IgD-negative memory B cell (primary cell): ENCODE measurements at regions not wholly inside any gene's neighbourhood (a gene's known extent, or its start where the extent isn't known, plus 50 kb on each side); places are given as distances from the start of the nearest gene placed in this dataset.
"Not testable (repeated sequence)": the region's sequence is repeated elsewhere in the genome, so short reads cannot be mapped to it uniquely, and the experiment has no call there.

Experiments
- H3K27ac Mint-ChIP-seq, 3 donors: one replicate each; pipeline ENCODE4 v1.8.0; 2020 to 2022; ENCODE audit warnings: mild to moderate bottlenecking in 3 of 3, mixed read lengths in 3 of 3, moderate library complexity in 1 of 3
- H3K27me3 Mint-ChIP-seq: one replicate; pipeline ENCODE4 v1.8.0; 2021; ENCODE audit warnings: mixed read lengths
- H3K36me3 Mint-ChIP-seq: one replicate; pipeline ENCODE4 v1.8.0; 2020; ENCODE audit warnings: mild to moderate bottlenecking, mixed read lengths
- H3K4me1 Mint-ChIP-seq, 3 donors: one replicate each; pipeline ENCODE4 v1.8.0; 2020 to 2022; ENCODE audit warnings: mixed read lengths in 3 of 3, mild to moderate bottlenecking in 1 of 3
- H3K4me3 Mint-ChIP-seq, 4 donors: one replicate each; pipeline ENCODE4 v1.8.0; 2020 to 2022; ENCODE audit warnings: mild to moderate bottlenecking in 4 of 4, mixed read lengths in 4 of 4, moderate library complexity in 3 of 4
- H3K9me3 Mint-ChIP-seq, 3 donors: one replicate each; pipeline ENCODE4 v1.8.0; 2020 to 2021; ENCODE audit warnings: mixed read lengths in 3 of 3, mild to moderate bottlenecking in 1 of 3

DNA sequence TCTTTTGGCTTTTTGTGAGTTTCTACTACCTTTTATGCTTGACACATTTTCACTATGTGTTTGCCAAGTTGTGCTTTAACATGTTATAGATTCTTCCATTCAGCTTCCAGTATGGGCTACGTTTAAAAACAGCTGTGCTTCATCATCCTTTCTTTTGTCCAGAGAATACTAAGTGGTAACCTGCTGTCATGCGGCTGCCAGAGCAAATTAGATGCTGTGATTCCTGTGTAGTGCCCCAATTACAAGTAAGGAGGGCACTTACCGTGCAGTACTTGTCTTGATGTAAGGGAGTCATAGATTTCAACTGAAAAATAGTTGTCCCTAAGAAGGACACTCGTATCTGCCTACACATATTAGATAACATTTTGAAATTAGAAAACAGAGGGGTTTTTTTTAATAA is 531.8 kb upstream of the GALNTL6 start:
- Mint-ChIP-seq H3K4me1 (no peaks in the 10 kb centered on the region), H3K27ac (no peak overlapping the region), H3K4me3 (no peak overlapping the region), H3K9me3 (no peaks in the 10 kb centered on the region), H3K27me3 (no peaks in the 10 kb centered on the region), H3K36me3 (no peaks in the 10 kb centered on the region)

DNA sequence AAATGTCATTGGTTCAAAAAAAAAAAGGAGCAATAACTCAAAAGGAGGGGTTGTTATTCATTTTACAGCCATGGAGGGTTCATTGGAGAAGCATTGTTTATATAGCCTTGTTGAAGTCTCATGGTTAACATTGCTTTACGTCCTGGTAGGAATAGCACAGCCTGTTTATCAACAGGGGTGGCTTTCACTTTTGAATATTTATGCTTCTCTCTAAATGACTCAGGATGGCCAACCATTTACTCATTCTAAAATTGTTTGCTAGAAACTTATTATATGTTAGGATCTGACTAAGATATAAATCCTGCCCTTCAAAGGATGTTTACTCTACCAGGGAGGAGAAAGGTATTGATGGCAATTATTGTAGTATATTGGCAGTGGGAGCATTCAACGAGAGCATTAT is 534.1 kb upstream of the GALNTL6 start:
- no peak overlapping the region for H3K4me3 Mint-ChIP-seq
- H3K4me1 Mint-ChIP-seq = no peaks in the 10 kb centered on the region
- no peaks in the 10 kb centered on the region for H3K9me3 Mint-ChIP-seq
- no peak overlapping the region for H3K27ac Mint-ChIP-seq
- H3K27me3 Mint-ChIP-seq = no peaks in the 10 kb centered on the region
- H3K36me3 Mint-ChIP-seq = no peaks in the 10 kb centered on the region

DNA sequence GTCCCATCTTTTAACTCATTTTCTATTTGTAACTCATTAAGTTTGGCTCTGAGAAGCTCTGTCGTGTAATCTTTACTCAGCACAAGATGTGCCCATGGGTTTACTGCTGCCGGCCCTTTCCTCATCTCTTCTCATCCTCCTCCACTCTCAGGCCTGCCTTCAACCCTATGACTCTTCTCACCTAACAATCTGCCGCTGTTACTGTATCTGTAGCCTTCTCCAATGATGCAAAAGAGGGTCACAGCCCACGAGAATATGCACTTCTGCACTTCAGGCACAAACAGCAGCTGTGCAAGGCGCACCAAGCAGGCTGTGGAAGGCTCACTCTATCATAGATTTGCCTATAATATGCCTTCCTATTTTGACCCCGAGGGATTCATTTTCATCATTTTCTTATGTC is 546.5 kb upstream of the GALNTL6 start:
- Mint-ChIP-seq H3K27ac (no peak overlapping the region), H3K4me3 (no peak overlapping the region), H3K36me3 (no peaks in the 10 kb centered on the region), H3K9me3 (peaks cover 0 to 3% (median 0%) of the 10 kb centered on the region in 3 donors), H3K27me3 (no peaks in the 10 kb centered on the region), H3K4me1 (no peaks in the 10 kb centered on the region)

DNA sequence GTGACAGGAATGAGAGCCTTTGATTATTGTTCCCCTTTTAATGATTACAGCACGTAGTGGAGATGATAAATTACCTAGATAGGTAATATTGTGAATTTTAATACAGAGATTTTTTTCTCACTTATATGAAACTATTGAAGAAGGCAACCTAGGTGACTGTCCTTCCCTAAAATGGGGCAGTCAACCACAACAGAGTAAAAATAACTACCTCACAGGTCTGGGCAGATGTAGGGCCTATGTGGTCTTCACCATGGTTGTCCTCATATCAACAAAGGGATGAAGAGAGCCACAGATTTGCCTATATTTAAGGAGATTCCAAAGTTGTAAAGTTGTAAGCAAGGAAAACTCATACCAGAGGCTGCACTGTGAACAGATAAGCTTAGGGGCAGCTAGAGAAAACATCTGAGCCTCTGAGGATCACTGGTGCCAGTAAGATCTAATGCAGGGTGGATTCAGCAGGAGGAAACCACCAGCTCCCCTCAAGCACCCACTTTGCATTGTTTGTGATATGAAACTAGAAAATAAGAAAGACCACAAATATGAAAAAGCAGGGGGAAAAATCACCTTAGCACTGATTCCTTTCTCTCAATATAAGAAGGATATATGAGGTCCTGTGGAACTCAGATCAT is 547.9 kb upstream of the GALNTL6 start:
- H3K4me1 Mint-ChIP-seq = no peaks in the 10 kb centered on the region
- H3K9me3 Mint-ChIP-seq = peaks cover 0 to 3% (median 0%) of the 10 kb centered on the region in 3 donors
- H3K4me3 Mint-ChIP-seq = no peak overlapping the region
- H3K27ac Mint-ChIP-seq = no peak overlapping the region
- no peaks in the 10 kb centered on the region for H3K27me3 Mint-ChIP-seq
- H3K36me3 Mint-ChIP-seq = no peaks in the 10 kb centered on the region

DNA sequence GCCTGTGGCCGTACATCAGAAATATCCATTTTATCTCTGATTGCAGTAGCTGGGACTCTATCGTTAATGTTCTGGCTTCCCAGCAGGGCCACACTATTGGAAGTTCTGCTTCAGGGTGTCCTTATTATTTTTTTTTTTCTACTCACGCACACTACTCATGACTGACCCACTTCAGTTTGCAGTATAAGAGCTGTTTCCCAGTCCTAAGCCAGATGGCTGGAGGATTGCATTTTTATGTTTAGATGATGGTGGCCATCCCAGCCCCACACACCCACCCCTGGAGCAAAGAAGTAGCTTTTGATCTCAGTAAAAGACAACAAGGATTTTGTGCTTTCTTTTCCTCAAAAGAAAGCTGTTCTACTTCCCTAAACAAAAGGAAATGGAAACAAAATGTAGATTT is 557.0 kb upstream of the GALNTL6 start:
- H3K4me1 Mint-ChIP-seq = no peaks in the 10 kb centered on the region
- peaks cover 0 to 4% (median 3%) of the 10 kb centered on the region in 3 donors for H3K9me3 Mint-ChIP-seq
- no peaks in the 10 kb centered on the region for H3K27me3 Mint-ChIP-seq
- H3K27ac Mint-ChIP-seq = no peak overlapping the region
- H3K4me3 Mint-ChIP-seq = no peak overlapping the region
- H3K36me3 Mint-ChIP-seq = no peaks in the 10 kb centered on the region

DNA sequence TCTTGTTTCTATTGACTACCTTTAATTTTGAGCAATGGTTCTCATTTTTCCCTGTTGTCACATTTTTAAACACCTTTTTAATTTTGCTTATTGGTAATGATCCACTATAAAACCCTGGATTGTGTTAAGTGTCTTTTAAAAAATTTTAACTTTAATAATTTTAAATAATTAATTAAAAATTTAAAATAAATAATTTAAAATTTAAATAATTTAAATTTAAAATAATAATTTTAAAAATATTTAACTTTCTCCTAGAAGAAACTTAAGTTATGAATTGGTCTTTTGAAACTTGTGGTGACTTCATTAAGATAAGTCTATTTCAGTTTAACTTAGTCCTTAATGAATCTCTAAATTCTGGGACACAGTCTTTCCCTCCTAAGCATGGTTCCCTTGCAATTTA is 566.3 kb upstream of the GALNTL6 start:
- H3K36me3 Mint-ChIP-seq = no peaks in the 10 kb centered on the region

DNA sequence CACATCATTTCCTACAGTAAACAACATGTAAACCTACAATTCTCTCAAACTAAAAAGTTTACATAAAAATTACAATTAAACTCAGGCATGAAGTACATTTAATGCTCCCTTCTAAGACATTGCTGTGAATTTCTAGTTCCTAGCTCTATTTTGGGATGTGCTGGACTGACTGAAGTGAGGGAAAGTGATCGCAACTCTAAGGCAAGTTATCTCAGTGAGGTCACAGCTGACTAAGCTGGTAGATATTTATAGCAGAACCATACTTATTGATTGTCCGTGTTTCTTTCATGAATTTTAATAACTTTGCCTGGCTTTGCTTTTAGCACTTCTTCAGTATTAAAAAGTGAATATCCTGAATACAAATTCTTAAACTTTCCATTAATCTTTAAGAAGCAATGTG is 570.4 kb upstream of the GALNTL6 start:
- Mint-ChIP-seq H3K4me1 (no peaks in the 10 kb centered on the region), H3K27ac (no peak overlapping the region), H3K9me3 (peaks cover 0 to 2% (median 0%) of the 10 kb centered on the region in 3 donors), H3K27me3 (no peaks in the 10 kb centered on the region), H3K4me3 (no peak overlapping the region), H3K36me3 (no peaks in the 10 kb centered on the region)

More for the DNA sequence above, 566.3 kb upstream of the GALNTL6 start:
- Mint-ChIP-seq H3K27ac (no peak overlapping the region), H3K27me3 (no peaks in the 10 kb centered on the region), H3K4me1 (no peaks in the 10 kb centered on the region), H3K4me3 (no peak overlapping the region), H3K9me3 (peaks cover 0 to 6% (median 2%) of the 10 kb centered on the region in 3 donors)

DNA sequence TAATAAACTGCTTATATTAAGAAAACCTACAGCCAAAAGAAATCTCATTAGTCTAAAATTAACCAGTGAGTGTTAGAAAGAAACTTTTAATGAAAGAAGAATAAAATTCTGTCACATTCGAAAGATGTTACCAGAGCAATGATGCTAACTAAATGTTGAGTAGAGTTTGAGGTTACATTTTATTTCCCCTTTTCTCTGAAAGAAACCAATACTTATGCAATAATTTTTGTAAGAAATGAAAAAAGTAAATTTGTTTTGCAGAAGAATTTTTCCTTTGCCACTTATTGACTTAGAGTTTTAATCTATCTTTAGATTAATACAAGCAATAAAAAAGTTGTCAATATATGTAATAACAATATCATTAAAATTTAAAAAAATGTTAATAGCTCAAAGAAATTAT is 574.0 kb upstream of the GALNTL6 start:
- no peaks in the 10 kb centered on the region for H3K27me3 Mint-ChIP-seq
- no peaks in the 10 kb centered on the region for H3K36me3 Mint-ChIP-seq

DNA sequence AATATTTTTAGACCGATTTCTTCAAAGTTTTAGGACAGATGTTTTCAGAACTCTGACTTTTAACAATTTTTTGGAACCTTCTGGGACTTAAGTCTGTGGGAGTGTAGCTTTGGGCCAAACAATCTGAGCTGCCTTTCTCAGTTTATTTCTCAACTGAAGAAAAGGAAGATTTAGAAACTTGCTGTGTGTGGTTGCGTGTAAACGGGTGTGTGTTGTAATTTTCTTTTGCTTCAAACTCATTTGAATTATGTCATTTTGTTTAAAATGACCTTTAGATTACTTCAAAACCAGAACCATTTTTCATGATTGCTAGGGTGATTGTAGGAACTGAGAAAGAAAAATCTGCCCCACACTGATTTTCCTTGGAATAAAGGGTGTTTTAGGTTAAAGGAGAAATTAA is 577.7 kb upstream of the GALNTL6 start:
- Mint-ChIP-seq H3K4me3 (no peak overlapping the region), H3K4me1 (no peaks in the 10 kb centered on the region), H3K27ac (no peak overlapping the region), H3K27me3 (no peaks in the 10 kb centered on the region), H3K9me3 (no peaks in the 10 kb centered on the region), H3K36me3 (no peaks in the 10 kb centered on the region)

More for the DNA sequence above, 574.0 kb upstream of the GALNTL6 start:
- no peaks in the 10 kb centered on the region for H3K9me3 Mint-ChIP-seq
- no peak overlapping the region for H3K27ac Mint-ChIP-seq
- H3K4me3 Mint-ChIP-seq = no peak overlapping the region
- no peaks in the 10 kb centered on the region for H3K4me1 Mint-ChIP-seq

DNA sequence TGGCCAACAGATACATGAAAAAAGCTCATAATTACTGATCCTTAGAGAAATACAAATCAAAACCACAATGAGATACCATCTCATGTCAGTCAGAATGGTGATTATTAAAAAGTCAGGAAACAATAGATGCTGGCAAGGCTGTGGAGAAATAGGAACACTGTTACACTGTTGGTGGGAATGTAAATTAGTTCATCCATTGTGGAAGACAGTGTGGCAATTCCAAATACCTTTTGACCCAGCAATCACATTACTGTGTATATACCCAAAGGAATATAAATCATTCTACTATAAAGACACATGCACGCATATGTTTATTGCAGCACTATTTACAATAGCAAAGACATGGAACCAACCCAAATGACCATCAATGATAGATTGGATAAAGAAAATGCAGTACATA is 583.9 kb upstream of the GALNTL6 start:
- H3K27me3 Mint-ChIP-seq, H3K27ac Mint-ChIP-seq, H3K4me1 Mint-ChIP-seq, H3K36me3 Mint-ChIP-seq, H3K9me3 Mint-ChIP-seq, H3K4me3 Mint-ChIP-seq: not testable (repeated sequence)

DNA sequence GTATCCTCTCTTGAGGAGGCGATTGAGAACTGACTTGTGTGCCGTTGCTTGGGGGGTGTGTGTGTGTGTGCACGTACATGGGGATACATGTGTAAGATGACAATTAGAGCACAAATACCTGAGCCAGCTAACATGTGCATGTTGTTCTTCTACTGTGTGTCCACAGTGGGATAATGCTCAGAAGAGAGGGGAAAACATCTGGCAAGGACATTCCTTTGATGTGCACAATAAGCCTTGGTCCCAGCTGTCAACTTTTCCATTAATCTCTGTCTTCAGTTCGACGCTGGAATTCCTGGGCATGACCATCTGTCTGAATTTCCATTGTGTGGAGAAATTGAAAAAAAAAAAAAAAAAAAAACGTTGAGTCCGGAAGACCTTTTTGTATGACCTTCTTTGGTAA is 592.0 kb upstream of the GALNTL6 start:
- no peaks in the 10 kb centered on the region for H3K4me1 Mint-ChIP-seq
- H3K4me3 Mint-ChIP-seq = no peak overlapping the region
- no peaks in the 10 kb centered on the region for H3K36me3 Mint-ChIP-seq
- no peaks in the 10 kb centered on the region for H3K9me3 Mint-ChIP-seq
- no peak overlapping the region for H3K27ac Mint-ChIP-seq
- H3K27me3 Mint-ChIP-seq = no peaks in the 10 kb centered on the region

DNA sequence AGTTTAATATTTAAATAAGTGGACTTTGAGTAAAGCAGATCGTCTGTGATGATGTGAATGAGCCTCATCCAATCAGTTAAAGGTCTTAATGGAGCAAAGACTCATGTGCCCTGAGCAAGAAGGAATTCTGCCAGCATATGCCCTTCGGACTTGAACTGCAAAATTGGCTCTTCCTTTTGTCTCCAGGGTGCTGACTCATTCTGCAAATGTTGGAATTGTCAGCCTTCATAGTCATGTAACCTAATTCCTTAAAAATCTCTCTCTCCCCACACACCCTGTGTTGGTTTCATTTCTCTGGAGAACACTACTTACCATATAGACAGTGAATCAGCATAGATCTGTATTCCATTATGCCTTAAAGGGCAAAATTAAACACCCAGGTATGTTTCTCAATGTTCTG is 609.8 kb upstream of the GALNTL6 start:
- Mint-ChIP-seq H3K27ac (no peak overlapping the region), H3K4me1 (no peaks in the 10 kb centered on the region)

DNA sequence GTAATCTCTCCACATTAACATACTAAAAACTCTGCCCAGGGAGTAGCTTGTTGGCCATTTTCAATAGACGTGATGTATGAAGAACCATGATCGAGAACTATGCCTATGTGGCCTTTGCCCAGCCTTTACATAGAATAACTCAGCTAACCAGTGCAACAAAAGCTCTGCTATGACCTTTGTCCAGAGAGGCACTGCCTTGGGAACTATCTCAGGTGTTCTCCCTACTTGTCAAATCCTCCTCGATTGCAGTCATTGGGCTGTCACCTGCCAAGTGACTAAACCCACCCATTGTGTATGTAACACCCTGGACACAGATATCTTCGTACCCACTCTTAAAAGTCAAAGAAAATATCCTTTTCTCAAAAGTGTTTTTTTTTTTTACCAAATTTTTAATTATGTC is 610.3 kb upstream of the GALNTL6 start:
- Mint-ChIP-seq H3K9me3 (peaks cover 0 to 3% (median 0%) of the 10 kb centered on the region in 3 donors), H3K4me1 (no peaks in the 10 kb centered on the region), H3K27me3 (no peaks in the 10 kb centered on the region), H3K27ac (no peak overlapping the region), H3K4me3 (no peak overlapping the region), H3K36me3 (no peaks in the 10 kb centered on the region)

More for the DNA sequence above, 609.8 kb upstream of the GALNTL6 start:
- no peak overlapping the region for H3K4me3 Mint-ChIP-seq
- no peaks in the 10 kb centered on the region for H3K27me3 Mint-ChIP-seq
- H3K36me3 Mint-ChIP-seq = no peaks in the 10 kb centered on the region
- peaks cover 0 to 3% (median 0%) of the 10 kb centered on the region in 3 donors for H3K9me3 Mint-ChIP-seq

DNA sequence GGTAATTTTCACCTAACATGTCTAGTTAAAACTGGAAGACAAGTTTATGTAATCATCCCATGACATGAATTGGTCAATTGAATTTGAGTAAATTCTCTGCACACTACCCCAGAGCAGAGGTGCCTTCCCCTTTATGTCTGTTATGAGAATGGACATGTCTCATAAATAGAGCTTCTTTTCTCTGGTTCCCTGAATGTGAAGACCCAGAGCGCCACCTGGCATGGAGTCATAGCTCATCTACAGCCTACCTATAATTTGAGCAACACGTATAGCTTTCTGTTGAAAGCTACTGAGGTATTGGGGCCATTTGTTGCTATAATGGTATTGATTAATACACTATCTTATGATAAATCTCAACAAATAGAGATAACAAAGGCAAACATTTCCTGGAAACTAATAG is 626.5 kb upstream of the GALNTL6 start:
- Mint-ChIP-seq H3K36me3 (no peaks in the 10 kb centered on the region), H3K4me3 (no peak overlapping the region), H3K27me3 (no peaks in the 10 kb centered on the region), H3K27ac (no peak overlapping the region), H3K4me1 (no peaks in the 10 kb centered on the region), H3K9me3 (no peaks in the 10 kb centered on the region)

DNA sequence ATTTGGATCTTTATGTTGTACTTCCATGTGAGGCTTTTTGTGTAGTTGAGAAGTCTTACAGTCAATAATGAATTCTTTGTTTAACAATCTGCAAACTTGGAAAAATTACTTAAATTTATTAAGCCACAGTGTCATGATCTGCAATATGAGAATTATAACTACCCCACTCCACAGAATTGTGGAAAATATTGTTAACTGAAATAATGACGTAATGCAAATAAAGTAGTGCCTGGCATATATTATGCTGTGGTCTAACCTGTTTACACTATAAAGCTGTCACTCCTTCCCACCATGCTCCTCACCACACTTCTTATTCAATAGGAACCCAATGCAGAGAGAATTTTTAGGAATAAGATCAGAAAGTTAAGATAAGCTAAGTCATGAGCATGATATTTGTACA is 632.1 kb upstream of the GALNTL6 start:
- H3K27ac Mint-ChIP-seq = no peak overlapping the region
- no peaks in the 10 kb centered on the region for H3K9me3 Mint-ChIP-seq
- H3K27me3 Mint-ChIP-seq = no peaks in the 10 kb centered on the region
- H3K36me3 Mint-ChIP-seq = no peaks in the 10 kb centered on the region
- no peak overlapping the region for H3K4me3 Mint-ChIP-seq
- no peaks in the 10 kb centered on the region for H3K4me1 Mint-ChIP-seq

DNA sequence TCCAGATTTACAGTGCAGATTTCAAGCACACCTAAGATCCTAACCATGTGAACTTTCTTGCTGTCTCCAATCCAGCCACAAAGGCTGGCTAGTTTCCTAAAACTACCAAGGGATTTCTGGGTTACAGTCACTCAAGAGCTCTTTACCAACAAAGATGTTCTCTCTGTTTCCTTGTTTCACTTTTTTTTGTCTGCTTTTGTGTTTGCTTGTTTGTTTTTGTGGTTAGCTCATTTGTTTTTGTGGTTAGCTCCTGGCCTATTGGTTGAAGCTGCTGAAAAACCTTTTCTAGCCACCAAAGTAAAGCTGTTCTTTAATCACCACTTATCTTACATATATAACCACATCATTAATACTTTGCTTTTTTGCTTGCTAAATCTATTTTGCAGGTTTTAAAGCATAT is 642.5 kb upstream of the GALNTL6 start:
- Mint-ChIP-seq H3K4me1 (peaks cover 0 to 2% (median 0%) of the 10 kb centered on the region in 3 donors), H3K27me3 (no peaks in the 10 kb centered on the region), H3K36me3 (no peaks in the 10 kb centered on the region), H3K4me3 (no peak overlapping the region), H3K27ac (no peak overlapping the region), H3K9me3 (peaks cover 0 to 8% (median 0%) of the 10 kb centered on the region in 3 donors)
